Hippocampal formation (tissue), 2 donors: ENCODE measurements at regions not wholly inside any gene's neighbourhood (a gene's known extent, or its start where the extent isn't known, plus 50 kb on each side); places are given as distances from the start of the nearest gene placed in this dataset.
"Not testable (repeated sequence)": the region's sequence is repeated elsewhere in the genome, so short reads cannot be mapped to it uniquely, and the experiment has no call there.

Source experiments
- DNase-seq, 2 donors: peaks; one replicate each; lab custom pipeline; 2025; lab: John Stamatoyannopoulos, UW

DNA sequence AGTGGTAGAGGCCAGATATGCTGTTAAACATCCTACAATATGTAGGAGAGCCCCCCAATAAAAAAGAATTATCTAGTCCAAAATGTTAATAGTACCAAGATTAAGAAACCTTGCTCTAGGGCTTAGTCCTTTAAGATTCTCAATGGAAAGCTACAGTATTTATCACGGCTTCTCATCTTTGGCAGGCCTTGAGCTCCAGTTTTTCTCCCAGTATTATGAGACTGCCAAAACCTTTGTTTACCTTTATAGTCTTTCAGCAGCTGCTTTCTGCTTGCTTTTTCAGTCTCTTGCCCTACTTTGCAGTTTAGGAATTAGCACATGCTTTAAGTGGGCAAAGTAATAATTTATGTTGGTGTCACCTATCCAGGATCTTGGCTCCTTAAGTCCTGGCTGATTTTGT is 59.7 kb downstream of the NHLRC1 start:
- peak in 1 of 2 donors; percentile 20 for DNase-seq

DNA sequence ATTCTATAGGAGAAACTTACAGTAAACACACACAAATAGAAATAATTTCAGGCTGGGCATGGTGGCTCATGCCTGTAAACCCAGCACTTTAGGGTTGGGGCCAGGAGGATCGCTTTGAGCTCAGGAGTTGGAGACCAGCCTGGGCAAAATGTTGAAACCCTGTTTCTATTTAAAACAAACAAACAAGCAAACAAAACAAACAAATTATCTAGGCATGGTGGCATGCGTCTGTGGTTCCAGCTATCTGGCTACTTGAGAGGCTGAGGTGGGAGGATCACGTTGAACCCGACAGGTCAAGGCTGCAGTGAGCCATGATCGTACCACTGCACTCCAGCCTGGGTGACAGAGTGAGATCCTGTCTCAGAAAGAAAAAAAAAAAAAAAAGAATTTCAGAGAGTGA is 64.0 kb downstream of the NHLRC1 start:
- DNase-seq = no peak

DNA sequence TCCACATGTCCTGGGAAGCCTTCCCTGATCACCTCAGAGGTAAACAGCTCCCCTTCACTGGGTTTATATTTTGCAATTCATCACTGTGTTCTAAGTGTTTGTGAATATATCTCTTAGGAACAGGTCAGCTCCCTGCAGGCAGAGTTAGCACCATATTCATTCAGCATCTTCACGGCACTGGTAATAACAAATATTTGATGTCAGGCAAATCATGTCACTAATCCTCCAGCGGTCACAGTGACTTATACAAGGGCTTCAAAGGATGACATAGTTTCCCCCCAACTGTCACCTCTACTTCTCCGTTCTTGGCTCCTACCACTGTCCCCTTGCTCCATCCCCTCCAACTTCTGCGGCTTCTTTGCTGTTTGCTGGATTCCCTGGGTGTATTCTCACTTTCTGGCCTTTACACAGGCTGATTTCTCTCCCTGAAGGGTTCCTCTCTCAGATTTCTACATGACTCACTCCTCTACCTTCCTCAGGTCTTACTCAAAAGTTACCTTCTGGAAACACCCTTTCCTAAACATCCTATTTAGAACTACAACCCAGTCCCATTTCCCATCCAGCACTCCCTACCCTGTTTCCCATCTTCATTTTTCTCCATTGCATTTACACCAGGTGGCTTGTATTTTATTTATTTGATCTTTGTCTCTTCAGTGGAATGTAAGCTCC is 66.6 kb downstream of the NHLRC1 start:
- no peak for DNase-seq

DNA sequence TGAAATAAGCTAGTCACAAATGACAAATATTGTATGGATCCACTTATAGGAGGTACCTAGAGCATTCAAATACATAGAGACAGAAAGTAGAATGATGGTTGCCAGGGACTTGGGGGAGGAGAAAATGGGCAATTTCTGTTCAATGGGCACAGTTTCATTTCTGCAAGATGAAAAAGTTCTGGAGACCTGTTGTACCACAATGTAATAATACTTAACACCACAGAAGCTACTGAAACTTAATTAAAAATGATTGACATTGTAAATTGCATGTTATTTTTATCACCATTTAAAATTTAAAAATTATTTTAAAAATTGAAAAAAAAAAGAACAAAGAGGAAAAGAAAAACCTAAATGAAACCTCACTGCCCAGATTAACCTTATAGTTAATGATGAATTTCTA is 67.4 kb downstream of the NHLRC1 start:
- no peak for DNase-seq

DNA sequence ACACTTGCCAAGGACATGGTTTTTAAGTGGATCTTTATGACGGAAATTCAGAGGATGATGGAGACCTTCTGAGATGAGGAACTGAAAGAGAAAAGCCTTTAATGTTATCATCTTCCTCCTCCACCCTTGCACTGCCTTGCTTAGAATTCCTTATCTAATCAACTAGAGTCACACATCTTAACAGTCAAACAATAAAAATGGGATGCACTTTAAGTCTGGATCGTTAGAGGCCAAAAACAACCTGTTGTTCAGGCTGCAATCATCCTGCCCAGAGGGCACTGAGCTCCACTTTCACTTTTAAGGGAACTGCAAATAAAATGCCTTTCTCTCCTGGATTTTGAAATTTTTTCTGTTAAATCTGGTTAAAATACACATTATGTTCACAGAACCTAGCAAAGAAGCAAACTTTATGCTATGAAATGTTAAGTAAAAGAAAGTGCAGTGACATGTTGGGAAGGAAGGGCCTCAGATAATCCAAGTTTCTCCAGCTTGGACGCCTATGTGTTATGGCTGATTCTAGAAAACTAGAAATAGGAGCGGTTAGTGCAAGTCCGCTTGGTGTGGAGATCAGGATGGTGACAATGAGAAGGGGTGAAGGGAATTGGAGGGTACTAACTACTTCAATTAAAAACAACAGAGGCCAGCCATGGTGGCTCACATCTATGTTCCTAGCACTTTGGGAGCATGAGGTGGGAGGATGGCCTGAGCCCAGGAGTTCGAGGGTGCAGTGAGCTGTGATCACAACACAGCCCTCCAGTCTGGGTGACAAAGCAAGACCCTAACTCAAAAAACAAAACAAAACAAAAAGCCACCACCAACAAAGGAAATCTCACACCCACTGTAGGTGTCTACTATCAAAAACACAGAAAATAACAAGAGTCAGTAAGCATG is 66.4 kb upstream of the KIF13A start:
- no peak for DNase-seq

DNA sequence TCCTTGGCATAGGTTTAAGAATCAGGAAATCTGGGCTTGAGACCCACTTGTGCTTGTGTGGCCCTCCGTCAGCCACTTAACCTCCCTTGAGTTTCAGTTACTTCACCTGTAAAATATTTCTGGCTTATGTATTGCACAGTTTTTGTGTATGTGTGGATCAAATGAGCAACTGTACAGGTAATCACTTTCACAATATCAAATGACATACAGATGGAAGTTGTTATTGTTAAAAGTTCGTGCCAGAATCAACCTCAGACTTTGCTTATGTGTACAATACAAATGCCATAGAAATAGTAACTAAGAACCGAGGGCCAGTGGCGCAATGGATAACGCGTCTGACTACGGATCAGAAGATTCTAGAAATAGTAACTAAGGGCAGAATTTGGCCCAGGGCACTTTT is 65.6 kb upstream of the KIF13A start:
- DNase-seq = no peak

DNA sequence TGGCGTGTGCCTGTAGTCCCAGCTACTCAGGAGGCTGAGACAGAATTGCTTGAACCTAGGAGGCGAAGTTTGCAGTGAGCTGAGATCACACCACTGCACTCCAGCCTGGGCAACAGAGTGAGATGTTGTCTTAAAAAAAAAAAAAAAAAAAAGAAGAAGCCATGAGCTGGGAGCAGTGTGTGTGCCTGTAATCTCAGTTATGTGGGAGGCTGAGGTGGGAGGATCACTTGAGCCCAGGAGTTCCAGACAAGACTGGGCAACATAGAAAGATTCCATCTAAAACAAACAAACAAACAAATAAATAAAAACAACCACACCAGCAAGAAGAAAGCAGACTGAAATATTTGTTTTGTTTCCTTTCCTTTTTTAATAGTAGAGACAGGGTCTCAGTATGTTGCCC is 62.2 kb upstream of the KIF13A start:
- no peak for DNase-seq

DNA sequence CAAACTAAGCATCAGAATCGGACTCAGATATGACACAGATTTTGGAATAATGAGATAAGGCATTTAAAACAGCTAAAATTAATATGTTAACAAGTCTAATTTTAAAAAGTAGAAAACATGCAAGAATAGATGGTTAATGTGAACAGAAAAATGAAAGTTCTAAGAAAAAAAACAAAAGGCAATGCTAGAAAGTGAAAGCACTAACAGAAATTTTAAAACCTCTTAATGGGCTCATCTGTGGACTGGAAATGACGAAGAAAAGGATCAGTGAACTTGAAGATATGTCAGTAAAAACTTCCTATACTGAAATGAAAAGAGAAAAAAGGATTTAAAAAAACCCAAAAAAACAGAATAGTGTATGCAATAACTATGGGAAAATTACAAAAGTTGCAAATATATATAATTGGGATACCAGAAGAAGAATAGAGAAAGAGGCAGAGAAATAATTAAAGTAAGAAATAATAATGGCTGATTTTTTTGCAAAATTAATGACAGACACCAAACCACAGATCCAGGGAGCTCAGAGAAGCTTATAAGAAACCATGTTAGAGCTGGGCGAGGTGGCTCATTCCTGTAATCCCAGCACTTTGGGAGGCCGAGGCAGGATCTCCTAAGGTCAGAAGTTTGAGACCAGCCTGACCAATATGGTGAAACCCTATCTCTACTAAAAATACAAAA is 61.7 kb upstream of the KIF13A start:
- no peak for DNase-seq

DNA sequence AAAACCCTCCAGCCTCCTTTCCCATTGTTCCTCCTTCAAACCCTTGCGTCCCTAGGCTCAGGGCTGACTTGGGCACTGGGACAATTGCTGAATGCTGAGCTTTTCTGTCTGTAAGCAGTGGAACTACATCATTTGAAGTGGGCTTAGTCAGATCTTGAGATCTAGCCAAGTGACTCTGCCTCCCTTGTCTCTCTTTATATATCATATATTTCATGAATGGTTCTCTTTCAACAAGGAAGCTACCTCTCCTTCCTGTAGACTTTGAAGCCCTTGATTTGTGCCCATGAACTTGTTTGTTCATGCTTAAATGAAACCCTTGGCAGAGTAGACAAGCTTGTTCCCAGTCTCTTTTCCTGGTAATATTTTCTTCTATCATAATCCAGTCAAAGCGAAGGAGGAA is 60.0 kb upstream of the KIF13A start:
- no peak for DNase-seq

DNA sequence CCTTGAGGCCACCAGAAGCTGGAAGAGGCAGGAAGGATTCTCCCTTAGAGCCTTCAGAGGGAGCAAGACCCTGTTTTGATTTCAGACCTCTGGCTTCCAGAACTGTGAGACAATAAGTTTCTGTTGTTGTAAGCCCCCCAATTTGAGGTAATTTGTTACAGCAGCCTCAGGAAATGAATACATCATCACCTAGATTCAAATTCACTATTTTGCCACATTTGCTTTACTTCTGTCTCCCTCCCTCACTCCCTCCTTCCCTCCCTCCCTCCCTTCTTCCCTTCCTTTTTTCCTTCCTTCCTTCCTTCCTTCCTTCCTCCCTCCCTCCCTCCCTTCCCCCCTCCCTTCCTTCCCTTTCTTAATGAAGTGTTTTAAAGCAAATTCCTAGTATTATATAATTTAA is 58.1 kb upstream of the KIF13A start:
- no peak for DNase-seq

DNA sequence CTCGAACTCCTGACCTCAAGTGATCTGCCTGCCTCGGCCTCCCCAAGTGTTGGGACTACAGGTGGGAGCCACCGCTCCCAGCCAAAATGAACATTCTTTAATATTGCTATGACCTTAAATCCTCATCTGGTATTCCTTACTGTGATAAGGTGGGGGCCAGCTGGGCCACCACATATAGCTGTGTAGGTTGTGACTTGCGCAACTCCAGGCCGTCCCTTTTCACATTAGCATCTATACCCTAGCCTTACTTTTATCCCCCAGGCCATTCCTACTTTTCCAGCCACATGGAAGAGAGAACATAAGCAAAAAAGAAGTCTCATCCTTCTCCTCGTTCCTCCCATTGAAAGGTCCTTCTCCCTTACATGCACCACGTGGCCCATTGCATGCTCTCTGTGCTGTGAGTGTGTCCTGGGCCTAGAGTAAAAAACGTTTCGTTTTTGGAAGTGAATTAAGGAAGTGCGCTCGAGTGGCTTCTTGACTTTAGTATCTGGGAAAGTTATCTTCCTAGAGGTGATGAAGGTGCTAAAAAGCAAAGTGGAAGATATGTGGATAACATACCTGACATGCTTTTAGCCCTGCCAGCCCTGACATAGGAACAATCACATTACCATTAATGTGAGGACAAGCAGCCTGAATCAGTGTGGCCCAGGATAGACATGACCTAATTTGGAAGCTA is 56.8 kb upstream of the KIF13A start:
- DNase-seq = no peak

DNA sequence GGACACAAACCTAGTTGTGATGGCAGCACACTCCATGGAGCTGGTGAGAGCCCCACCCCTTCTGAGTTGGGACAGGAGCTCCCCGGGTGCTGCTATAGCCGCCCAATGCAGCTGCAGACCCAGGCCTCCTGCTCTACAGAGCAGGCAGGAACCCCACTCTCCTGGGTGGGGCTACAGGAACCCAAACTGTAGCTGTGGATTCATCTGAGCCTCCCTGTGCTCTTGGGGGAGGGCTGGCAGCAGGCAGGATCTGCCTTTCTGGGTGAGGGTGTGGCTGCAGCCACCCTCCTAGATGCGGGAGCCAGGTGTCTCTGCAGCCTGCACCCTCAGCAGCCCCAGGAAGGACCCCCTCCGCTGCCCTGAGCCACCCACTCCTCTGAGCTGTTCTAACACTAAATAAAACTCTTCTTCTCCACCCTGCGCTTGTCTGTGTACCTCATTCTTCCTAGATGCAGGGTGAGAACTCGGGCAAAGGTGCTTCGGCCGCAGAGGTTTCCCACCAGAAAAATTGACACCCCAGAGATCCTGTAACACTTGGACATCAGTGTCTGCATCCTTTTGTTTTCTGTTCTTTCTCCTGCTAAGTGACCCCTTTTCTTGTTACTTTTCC is 55.2 kb upstream of the KIF13A start:
- no peak for DNase-seq

DNA sequence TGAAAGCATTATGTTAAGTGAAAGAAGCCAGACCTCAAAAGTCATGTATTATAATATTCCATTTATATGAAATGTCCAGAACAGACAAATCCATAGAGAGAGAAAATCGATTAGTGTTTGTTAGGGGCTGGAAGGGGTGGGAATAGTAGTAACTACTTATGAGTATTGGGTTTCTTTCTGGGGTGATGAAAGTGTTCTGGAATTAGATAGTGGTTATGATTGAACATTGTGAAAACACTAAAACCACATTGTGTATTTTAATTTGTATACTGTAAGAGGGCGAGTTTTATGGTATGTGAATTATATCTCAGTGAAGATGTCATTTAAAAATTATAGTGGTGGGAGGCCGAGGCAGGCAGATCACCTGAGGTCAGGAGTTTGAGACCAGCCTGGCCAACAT is 52.0 kb upstream of the KIF13A start:
- no peak for DNase-seq

DNA sequence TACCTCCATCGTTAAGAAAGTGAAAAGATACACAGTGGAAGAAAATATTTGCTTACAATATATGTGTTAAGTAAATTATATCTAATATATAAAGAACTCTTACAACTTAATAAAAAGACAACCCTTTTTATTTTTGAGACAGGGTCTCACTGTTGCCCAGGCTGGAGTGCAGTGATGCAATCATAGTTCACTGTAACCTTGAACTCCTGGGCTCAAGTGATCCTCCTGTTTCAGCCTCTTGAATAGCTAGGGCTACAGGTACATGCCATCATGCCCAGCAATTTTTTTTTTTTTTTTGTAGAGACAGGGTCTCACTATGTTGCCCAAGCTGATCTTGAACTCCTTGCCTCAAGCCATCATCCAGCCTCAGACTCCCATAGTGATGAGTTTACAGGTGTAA is 50.8 kb upstream of the KIF13A start:
- not testable (repeated sequence) for DNase-seq
